ENCODE measurements at regions not wholly inside any gene's neighbourhood (a gene's known extent, or its start where the extent isn't known, plus 50 kb on each side); places are given as distances from the start of the nearest gene placed in this dataset.
"Not testable (repeated sequence)": the region's sequence is repeated elsewhere in the genome, so short reads cannot be mapped to it uniquely, and the experiment has no call there.

DNA sequence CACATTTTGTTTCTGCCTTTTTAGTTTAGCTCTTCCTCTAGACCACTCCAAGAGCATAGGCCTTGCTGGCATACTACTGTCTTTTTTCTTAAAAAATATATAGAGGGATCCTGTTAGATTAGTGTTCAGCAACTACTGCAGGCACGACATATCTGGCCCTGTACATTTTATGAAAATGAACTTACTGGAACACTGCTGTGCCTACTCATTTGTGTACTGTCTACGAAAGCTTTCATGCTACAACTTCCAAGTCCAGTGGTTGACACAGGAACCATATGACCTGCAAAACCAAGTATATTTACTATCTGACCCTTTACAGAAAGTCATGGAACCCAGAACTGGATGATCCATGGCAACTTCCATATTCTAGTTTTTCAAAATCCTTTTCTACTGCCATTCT lies 66.6 kb upstream of the SPTLC3 start:
- DNase-seq (ENCODE audit: low read depth): no peak

- DNase-seq (ENCODE audit: low read depth): no peak
Observed at GRCh38 chr20:12946789-12947188, 62.0 kb upstream of the SPTLC3 start.

- DNase-seq (ENCODE audit: low read depth): peak; percentile 26
Observed at GRCh38 chr20:12947691-12948090, 61.1 kb upstream of the SPTLC3 start.

- DNase-seq (ENCODE audit: low read depth): peak; percentile 23
Observed at GRCh38 chr20:12949429-12949980, 59.3 kb upstream of the SPTLC3 start.

DNA sequence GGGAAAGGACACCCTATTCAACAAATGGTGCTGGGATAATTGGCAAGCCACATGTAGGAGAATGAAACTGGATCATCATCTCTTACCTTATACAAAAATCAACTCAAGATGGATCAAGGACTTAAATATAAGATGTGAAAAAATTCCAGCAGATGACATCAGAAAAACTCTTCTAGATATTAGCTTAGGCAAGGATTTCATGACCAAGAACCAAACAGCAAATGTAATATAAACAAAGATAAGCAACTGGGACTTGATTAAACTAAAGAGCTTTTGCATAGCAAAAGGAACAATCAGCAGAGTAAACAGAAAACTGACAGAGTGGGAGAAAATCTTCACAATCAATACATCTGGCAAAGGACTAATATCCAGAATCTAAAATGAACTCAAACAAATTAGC lies 54.5 kb upstream of the SPTLC3 start:
- not testable (repeated sequence) for DNase-seq (ENCODE audit: low read depth)

DNA sequence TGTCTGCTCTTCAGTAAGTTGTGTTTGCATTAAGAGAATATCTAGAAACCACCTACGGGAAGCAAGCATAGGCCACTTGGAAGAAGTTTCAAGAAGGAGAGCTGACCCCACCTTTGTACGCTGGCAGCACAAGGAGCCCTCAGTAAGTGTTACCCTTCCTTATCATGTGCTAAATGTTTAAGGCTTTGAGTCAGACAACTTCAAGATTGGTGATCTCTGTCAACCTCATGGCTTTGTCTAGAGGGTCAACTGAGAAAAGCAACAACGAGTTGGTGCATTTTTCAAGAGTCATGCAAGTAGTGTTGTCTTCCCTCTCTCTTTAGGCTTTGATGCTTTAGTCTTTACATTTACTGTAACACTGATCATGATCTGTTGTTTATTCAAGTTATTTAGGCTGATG lies 53.2 kb upstream of the SPTLC3 start:
- DNase-seq (ENCODE audit: low read depth): no peak

DNA sequence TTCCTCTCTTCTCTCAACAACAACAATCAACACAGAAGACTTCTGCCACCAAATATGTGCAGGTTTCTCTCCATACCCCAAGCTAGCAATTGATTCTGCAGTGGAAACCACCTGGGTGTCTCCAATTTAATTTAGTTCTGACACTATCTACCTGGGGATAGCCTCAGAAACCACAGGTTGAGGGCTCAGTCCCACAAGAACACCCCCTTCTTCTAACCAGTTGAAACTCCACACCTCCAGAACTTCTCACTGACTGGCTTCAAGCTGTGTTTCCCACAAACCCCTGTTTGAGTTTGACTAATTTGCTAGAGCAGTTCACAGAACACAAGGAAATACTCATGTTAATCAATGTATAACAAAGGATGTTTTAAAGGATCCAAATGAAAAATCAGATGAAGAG lies 52.5 kb upstream of the SPTLC3 start:
- DNase-seq (ENCODE audit: low read depth): no peak

DNA sequence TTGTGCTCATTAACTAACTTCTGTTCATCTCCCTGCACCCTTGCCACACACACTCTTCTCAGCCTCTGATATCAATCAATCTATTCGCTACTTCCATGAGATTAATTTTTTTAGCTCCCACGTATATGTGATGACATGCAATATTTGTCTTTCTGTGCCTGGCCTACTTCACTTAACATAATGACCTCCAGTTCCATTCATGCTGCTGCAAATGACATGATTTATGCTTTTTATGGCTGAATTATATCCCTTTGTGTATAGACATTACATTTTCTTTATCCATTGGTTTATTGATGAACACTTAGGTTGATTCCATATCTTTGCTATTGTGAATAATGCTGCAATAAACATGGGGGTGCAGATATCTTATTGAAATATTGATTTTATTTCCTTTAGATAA lies 50.8 kb upstream of the SPTLC3 start:
- no peak for DNase-seq (ENCODE audit: low read depth)
